Right ventricle myocardium superior (tissue), 1 donor: ENCODE measurements at regions not wholly inside any gene's neighbourhood (a gene's known extent, or its start where the extent isn't known, plus 50 kb on each side); places are given as distances from the start of the nearest gene placed in this dataset.

ENCODE experiments used
- ATAC-seq: fragments of 200-7000 bp; cut with Tn5 transposase; one replicate; pipeline ENCODE4 v1.9.1; 2020; ENCODE audit warnings: mild to moderate bottlenecking; ENCODE audit not compliant: poor library complexity
- DNase-seq: peaks from one replicate; pipeline ENCODE4 v3.0.0-alpha.2; 2020
- intact Hi-C: fragments of 100-400 bp; cut with DNase I; formaldehyde crosslinking; loops from one replicate; pipeline ENCODE4 v1.11.2; 2022
- donor health status: DM: no; HTN: yes; CAD: no; lungs with severe emphysema.

DNA sequence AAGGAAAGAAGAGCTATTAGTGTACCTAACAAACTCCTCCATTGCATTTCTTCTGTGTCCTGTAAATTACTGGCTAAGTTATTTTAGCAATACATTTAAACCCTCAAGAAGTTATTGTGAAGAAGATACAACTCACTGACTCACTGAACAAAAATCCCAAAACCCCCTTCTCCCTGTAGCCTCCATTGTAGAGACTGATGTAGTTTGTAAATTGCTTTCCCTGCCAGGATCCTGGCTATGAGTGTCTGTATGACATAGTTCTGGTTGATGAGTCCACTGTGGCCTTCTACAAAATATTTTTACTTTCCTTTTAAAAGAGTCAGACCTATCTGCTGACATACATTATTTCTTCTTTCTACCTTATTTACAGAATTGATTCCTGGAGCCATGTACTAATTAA is 155.6 kb downstream of the SLC6A15 start:
- intact Hi-C loops, result no loop called here

DNA sequence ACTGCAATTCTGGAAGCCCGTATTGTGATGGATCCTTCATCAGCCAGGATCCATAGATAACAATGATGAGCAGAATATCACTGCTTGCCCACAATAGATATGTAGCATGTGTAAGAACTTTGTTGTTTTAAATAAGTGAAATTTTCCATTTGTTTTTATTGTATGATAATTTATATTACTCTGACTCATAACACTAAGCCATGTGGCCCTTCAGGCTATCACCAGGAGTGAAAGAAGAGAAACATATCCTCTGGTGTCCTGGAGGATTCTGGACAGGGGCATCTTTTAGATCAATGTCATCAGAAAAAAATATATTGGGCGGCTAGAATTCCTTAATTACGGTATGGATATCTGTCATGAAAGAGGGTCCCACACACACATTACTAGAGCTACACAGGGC is 167.5 kb downstream of the SLC6A15 start:
- no peak for ATAC-seq
- no peak for DNase-seq
- intact Hi-C loops, result no loop called here

More for the DNA sequence above, 155.6 kb downstream of the SLC6A15 start:
- ATAC-seq, result no peak
- DNase-seq, result no peak

DNA sequence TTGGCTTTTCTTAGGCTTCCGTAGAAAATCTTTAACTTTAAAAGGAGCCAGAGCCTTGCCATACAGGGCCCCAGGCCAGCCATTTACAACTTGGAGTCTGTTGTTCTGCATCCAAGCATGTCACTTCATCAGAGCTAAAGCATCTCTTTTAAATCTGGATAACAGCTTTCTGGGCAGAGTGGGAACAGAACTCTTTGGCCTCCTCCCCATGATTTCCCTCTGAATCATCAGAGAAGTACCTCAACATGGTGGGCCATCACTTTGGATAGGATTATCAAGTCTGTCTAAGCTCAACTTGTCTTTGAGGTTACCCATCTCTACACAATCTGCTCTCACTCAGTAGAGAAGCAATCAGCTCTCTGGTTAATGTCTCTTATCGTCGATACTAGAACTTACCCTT is 170.9 kb downstream of the SLC6A15 start:
- intact Hi-C loops, result no loop called here
- ATAC-seq (no peak), DNase-seq (no peak)

DNA sequence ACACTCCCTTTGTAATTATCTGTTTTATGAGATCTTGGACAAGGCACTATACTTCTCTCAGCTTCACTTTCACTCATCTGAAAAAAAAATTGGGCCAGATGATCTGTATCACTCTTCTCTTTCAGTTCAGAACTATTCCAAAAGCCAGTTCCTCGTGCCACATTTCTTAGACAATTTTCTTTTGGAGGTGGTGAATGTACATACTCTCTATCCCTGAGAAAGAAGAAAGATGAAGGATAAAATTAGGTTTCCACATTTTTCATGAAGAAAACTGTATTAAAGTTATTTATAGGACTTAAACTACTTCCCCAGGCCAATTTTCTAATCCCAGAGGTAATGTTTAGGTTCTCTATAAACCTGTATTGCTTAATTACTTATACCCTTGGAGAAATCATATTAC is 171.6 kb downstream of the SLC6A15 start:
- no peak for ATAC-seq
- no peak for DNase-seq
- intact Hi-C loops, result no loop called here

DNA sequence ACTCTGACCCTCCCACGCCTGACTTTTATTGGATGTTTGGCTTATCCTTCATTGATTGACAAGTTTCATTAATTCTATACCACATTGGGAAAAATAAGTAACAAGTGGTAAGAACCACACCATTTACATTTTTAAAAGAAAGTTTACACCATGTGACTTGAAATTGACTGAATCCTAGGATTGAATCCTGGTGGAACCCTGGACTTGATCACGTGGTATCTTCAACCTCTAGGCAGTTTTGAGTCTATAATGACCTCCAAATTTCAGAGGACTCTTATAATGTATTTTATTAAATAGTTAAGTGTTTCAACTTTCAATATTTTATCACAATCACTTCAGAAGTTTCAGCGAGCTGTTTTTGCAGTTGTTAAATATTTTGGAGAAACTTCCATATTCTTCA is 172.0 kb downstream of the SLC6A15 start:
- DNase-seq, result no peak
- intact Hi-C loops, result no loop called here
- no peak for ATAC-seq

DNA sequence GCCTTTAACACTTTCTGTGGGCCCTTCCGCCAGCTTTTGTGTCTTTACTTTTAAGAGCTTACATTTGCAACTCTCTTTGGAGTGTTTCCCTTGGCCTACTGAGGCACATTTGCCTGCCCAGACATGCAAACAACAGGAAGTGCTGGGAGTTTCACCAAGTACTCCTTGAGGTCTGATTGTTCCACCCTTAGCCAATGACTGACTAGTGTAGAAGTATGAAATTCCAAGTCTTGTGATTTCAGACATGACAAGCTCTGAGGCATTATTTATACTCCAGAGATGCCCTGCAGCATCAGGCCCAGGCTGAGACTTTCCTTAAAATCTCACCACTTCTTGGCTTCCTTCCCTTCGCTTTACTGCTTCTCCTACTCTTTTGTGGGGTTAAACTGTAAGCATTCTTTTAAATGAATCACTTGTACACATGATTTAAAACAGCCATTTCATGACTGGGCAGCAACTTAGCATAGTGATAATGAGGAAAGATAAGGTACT is 174.1 kb downstream of the SLC6A15 start:
- intact Hi-C loops, result no loop called here
- no peak for DNase-seq
- ATAC-seq, result no peak

DNA sequence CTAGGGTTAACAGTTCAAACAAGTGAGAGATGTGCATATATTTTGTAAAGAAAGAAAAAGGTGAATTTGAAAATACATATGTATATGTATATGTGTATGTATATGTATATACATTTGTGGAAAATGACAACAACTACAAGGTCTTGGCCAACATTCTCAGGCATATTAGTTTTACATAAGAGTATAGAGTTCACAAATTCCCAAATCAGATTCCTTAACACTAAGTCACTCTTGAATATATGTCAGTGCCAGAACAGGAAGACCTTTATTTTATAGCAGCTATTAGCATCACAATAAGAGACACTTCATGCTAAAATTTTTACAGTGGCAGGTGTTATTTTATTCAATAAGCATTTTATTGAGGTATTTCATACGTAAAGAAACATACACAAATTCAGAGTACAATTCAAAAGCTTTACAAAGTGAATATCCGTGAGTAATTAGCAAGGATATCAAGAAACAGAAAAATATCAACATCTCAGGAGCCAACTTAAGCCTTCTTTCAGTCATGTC is 179.7 kb downstream of the SLC6A15 start:
- intact Hi-C loops, result no loop called here

DNA sequence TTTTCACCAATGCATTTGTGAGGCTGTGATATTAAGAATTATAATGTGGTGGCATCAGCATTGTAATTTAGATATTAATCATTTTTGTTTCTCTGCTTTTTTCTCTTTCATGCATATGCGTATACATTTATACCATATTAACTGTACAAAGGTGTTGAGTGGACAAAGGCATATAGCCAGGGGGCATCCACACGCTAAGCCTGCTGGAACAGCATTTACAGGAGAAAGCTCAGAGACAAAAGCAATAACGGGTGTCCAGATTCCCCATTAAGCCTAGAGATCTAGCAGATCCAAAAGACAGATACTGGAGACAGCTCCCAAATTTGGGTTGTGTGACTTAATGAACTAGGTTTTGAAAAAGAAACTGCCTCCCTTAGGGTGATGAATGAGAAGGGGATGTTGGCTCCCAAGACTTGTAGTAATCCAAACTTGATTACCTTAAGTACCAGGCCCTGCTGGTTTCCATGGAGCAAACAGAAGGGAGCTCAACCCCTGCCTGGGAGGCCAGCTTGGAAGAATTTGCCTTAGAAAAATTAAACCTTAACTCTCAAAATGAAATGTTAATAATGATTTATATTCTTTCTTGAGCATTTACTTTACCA is 181.9 kb downstream of the SLC6A15 start:
- ATAC-seq (no peak), DNase-seq (no peak)
- intact Hi-C loops, result no loop called here

More for the DNA sequence above, 179.7 kb downstream of the SLC6A15 start:
- DNase-seq (no peak), ATAC-seq (no peak)

DNA sequence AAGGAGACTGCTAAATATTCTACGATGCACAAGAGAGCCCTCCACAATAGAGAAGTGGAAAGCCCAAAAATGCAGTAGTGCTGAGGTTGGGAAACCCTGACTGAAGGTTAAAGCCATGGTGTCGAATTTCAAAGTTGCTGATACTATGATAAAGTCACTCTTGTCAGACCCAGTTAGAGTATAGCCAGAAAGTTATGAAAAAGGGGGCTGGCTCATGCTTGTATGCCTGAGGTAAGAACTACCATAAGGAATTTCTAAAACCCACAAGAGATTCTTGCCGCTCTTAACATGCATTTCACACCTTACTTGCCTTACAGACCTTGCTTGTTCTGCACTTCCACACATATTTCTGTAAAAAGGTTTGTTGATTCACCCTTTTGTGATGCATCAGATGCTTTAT is 184.6 kb downstream of the SLC6A15 start:
- ATAC-seq (no peak), DNase-seq (no peak)
- intact Hi-C loops, result no loop called here

DNA sequence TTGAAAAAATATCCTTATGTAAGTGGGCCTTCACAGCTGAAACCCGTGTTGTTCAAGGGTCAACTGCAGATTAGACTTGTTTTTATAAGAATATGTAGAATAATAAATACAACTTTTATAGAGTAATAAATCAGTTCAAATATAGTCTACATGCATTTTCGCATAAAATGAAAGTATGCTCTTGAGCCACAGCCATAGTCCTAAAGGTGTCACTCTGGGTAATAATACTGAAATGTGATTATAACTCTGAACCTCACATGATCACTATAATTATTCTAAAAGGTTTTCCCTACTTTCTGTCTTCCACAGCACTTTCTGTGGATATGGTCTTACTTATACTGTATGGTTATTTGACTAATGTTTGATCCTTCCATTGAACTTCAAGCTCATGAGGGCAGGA is 185.8 kb downstream of the SLC6A15 start:
- no peak for DNase-seq
- intact Hi-C loops, result no loop called here
- no peak for ATAC-seq

DNA sequence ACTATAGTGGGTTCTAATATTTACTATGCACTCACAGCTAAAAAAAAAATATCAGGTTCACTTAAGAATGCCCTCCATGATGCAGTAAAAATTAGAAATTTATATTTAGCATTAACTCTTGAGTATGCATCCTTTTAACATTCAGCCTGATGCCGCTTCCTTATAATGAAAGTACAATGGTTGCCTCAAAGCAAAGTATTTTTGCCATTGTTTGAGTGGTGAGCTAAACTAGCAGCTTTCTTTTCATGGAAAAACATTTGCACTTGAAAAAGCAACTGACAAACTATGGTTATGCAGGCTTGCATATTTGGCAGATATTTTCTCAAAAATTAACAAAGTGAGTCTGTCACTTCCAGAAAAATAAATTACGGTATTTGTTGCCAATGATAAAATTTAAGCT is 188.6 kb downstream of the SLC6A15 start:
- ATAC-seq, result no peak
- DNase-seq, result no peak
- intact Hi-C loops, result no loop called here

DNA sequence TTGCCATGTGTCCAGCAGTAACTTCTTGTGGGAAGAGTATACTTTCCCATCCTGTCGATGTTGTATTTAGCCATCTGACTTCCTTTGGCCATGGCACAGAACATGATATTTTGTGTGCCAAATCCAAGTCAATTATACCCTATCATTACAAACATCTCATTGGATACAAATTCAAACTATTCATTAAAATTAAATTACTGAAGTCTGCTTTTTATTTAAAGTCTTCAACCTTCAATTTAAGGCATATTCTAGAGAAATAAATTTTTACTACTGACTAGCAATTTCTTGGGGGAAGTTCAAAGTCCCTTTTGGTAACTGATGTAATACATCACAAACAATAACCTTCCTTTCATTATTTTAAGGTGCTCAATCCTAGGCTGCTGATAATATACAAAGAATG is 192.6 kb downstream of the SLC6A15 start:
- ATAC-seq (no peak), DNase-seq (no peak)
- intact Hi-C loops, result no loop called here

DNA sequence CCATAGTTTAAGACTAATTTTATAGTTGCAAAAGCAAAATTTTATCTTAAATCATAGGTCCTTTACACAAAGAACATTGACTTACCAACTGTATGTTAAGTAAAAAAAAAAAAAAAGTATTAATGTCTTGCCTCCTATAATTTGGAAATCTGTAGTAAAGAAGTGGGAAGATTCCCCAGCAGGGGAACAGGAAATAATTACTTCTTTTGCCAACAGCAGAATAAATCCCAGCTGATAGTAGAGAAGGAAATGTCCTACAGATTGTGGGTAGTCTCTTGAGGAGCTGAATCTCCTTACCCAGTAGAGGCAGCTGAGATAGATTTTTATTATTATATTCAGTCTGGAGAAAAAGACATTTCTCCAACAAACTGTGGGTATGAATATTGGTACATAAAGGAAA is 193.7 kb downstream of the SLC6A15 start:
- ATAC-seq (no peak), DNase-seq (no peak)
- intact Hi-C loops, result no loop called here

DNA sequence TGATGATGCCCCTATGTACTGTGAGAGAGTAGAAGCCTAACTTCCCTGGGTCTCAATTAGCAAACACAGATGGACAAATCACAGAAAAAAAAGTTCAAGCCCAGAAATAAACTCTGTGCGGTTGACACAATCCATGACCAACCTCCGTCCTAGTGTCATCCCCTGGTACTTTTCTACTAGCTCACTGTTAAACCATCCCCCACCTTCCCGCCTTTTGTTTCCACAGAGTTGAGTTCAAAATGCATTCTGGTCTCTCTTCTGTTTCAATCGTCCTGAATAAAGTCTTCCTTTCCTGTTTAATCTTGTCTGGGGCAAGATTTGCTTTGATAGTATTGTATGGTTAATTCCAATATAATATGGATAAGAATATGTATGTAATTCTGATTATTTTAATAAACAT is 199.9 kb downstream of the SLC6A15 start:
- intact Hi-C loops, result no loop called here
- DNase-seq (no peak), ATAC-seq (no peak)

DNA sequence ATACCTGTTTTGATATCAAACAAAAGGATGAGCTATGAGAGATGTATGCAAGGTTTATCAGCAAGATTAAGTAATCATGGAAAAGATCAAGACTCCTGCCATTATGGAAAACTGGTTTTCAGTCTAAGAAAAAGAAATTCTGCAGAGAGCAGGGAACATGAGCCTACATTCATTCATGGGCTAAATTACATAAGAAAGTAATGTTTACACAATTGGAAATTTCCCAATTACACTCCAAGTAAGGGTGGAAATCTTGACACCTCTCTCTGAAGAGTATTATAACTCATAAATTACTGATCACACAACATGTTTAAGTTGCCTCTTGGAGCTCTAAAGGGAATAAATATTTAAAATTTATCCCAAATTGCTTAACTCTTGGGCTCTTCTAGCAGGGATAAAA is 206.2 kb downstream of the SLC6A15 start:
- intact Hi-C loops, result no loop called here

DNA sequence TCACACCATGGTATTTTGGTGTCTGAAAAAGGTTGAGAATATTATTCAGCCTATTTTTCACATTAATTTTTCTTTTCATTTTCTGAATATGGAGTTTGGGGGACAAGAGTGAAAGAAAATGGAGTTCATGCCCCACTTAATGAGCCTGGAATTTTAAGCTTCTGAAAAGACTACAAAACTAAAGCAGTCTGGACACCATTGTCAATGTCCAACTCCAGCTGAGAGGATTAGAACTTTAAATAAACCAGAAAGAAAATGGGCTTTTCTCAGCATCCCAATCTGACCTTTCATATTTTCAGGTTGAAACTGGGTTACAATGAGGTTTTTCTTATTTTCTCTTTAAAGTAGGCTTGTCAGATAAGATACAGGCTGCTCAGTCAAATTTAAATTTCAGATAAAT is 207.7 kb downstream of the SLC6A15 start:
- DNase-seq (no peak), ATAC-seq (no peak)
- intact Hi-C loops, result no loop called here

More for the DNA sequence above, 206.2 kb downstream of the SLC6A15 start:
- DNase-seq (no peak), ATAC-seq (no peak)

DNA sequence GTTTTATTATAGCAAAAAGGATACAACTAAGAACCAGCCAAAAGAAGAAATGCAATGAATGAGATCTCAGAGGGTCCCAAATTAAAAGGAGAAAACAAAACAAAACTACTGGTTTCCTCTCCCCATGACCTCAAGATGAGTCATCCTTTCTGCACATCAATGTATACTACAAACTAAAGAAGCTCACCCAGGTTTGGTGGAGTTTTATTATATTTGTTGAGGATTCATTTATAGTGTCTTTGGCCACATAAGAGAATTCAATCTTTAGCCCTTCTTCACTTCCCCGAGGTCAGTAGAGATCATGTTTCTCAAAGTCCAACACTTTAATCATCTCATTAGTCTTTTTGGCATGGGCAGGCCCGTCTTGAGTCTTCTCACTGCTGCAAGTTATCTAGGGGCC is 210.6 kb downstream of the SLC6A15 start:
- DNase-seq, result no peak
- intact Hi-C loops, result no loop called here
- ATAC-seq, result no peak

DNA sequence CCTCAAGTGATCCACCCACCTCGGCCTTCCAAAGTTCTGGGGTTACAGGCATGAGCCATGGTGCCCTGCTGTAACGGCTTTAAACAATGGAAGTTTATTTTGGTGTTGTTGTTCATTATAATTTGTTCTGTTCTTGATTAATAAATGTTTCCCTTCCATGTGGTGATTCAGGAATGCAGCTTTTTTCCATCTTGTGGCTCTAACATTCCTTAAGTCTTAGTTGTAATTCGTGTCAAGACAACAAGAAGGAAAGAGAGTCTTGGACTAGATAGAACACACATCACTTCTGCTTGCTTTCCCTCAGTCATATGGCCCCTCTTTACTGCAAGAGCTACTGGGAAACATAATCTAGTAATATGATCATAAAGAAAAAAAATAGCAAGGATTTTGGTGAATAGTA is 211.6 kb downstream of the SLC6A15 start:
- intact Hi-C loops, result no loop called here
- no peak for DNase-seq
- ATAC-seq, result no peak

DNA sequence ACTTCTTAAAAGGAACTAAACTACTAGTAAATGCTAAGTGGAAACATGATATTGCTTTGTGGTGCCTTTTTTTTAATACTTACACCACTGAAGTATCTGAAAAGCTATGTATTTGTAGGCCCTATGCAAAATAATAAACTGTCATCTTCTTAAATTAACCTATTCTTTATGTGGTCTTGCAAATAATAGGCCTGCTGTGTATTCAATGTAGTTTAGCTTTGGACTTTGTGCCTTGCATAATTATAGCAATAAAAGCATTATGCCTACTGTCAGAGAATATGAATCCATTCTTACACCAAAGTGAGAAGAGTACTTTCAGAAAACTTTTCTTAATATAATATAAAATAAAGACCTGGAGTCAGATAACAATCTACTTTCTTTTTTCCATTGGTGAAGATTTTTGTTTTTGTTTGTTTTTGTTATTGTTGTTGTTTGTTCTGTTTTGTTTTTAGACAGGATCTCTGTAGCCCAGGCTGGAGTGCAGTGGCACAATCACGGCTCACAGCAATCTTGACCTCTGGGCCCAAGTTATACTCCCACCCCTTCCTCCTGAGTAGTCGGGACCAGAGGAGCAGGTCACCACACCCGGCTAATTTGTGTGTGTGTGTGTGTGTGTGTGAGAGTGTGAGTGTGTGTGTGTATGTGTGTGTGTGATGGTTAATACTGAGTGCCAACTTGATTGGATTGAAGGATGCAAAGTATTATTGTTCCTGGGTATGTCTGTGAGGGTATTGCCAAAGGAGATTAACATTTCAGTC is 213.8 kb downstream of the SLC6A15 start:
- no peak for DNase-seq
- intact Hi-C loops, result no loop called here
- ATAC-seq, result no peak

DNA sequence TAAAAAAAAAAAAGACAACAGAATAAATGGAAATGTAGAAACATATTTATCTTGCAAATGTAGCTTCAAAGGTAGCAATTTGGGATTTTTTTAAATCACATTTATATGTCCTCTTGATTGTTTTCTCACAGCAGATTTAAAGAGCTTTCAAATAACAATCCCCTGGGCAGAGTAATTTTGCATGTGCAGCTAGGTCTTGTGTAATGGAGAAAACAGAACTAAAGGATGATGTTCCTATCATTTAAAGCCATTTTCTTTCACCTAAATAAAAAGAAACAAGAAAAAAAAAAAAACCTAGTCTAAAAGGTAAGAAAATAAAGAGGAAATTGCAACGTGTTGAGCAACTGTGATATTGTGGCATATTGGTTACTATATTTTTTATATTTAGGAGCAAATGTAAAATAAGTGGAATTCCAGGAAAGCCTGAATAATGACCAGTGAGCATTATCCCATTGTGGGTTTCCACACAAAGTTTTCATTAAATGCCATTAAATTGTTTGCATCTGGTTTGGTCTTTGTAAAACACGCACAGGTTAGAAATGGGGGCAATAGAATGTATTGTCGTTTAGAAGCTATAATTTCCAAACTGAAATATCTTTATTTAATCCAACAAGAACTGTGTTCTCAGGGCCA is 215.6 kb downstream of the SLC6A15 start:
- intact Hi-C loops, result no loop called here
- DNase-seq (no peak), ATAC-seq (no peak)
